H1 (cell line): ENCODE measurements at regions not wholly inside any gene's neighbourhood (a gene's known extent, or its start where the extent isn't known, plus 50 kb on each side); places are given as distances from the start of the nearest gene placed in this dataset.

Experiments
- CTCF ChIA-PET: fragments of 300-600 bp; sonication (Branson Sonifier 250); formaldehyde crosslinking; loops from one replicate; lab custom pipeline; 2021; ENCODE audit not compliant: partially characterized antibody; lab: Charles Lee
- POLR2A ChIA-PET: fragments of 300-600 bp; sonication (Branson Sonifier 250); formaldehyde crosslinking; loops from one replicate; lab custom pipeline; 2021; ENCODE audit warnings: inconsistent platforms; ENCODE audit not compliant: partially characterized antibody; lab: Charles Lee
- DNase-seq, 2 experiments: peaks; one replicate each; pipeline versions ENCODE4 v3.0.0 to v3.0.0-alpha.2; 2010 to 2022; ENCODE audit warnings: low spot score in 2 of 2, low read depth in 1 of 2, mixed read lengths in 1 of 2
- FAIRE-seq: peaks from 2 replicates; lab custom pipeline; 2011; peaks lifted over from hg19 to GRCh38; lab: Jason Lieb, UNC
- H2AFZ ChIP-seq: 2 replicates; pipeline ENCODE4 v1.8.1; 2012; ENCODE audit warnings: low read length, inconsistent platforms
- H2AK5ac ChIP-seq: 2 replicates; pipeline ENCODE4 v1.6.1; 2013; ENCODE audit warnings: low read depth, low read length
- H2BK120ac ChIP-seq: replicated peaks from 2 replicates; pipeline ENCODE3; 2013; ENCODE audit warnings: low read depth, low read length, inconsistent platforms
- H2BK12ac ChIP-seq: 2 replicates; pipeline ENCODE4 v1.6.1; 2013; ENCODE audit warnings: low read depth, low read length
- H2BK15ac ChIP-seq: 2 replicates; pipeline ENCODE4 v1.6.1; 2013; ENCODE audit warnings: low read length
- H2BK20ac ChIP-seq: 2 replicates; pipeline ENCODE4 v1.6.1; 2013; ENCODE audit warnings: low read length
- H2BK5ac ChIP-seq: 2 replicates; pipeline ENCODE4 v1.6.1; 2013; ENCODE audit warnings: low read depth, low read length
- H3K14ac ChIP-seq: 2 replicates; pipeline ENCODE4 v1.6.1; 2013; ENCODE audit warnings: inconsistent platforms; ENCODE audit not compliant: insufficient read length
- H3K18ac ChIP-seq: 2 replicates; pipeline ENCODE4 v1.6.1; 2013; ENCODE audit warnings: low read length; ENCODE audit errors: extremely low read depth
- H3K23ac ChIP-seq: 2 replicates; pipeline ENCODE4 v1.6.1; 2013; ENCODE audit warnings: inconsistent platforms; ENCODE audit not compliant: insufficient read length
- H3K23me2 ChIP-seq: 2 replicates; pipeline ENCODE4 v1.6.1; 2013; ENCODE audit warnings: low read depth, low read length
- H3K27ac ChIP-seq: 2 replicates; pipeline ENCODE4 v1.6.1; 2011; ENCODE audit warnings: low read depth, low read length, inconsistent platforms
- H3K27me3 ChIP-seq, 4 experiments: replicated peaks in 1 of 4; 1 replicate in 1 of 4; 2 replicates in 3 of 4; pipeline versions ENCODE4 v1.6.1 to v1.8.1; 2011 to 2013; ENCODE audit warnings: low read length in 3 of 4, mild to moderate bottlenecking in 3 of 4, inconsistent platforms in 2 of 4, mixed read lengths in 2 of 4, moderate library complexity in 1 of 4; ENCODE audit not compliant: control insufficient read depth in 3 of 4, insufficient read depth in 3 of 4; ENCODE audit errors: extremely low read depth in 1 of 4
- H3K36me3 ChIP-seq, 4 experiments: 2 replicates each; pipeline versions ENCODE4 v1.6.1 to v1.8.1; 2011 to 2013; ENCODE audit warnings: mild to moderate bottlenecking in 4 of 4, low read length in 3 of 4, moderate library complexity in 2 of 4, control low read depth in 1 of 4, inconsistent platforms in 1 of 4; ENCODE audit not compliant: insufficient read depth in 4 of 4, control insufficient read depth in 2 of 4
- H3K4ac ChIP-seq: replicated peaks from 2 replicates; pipeline ENCODE3; 2013; ENCODE audit warnings: low read length, low read depth, mixed read lengths, inconsistent platforms; ENCODE audit not compliant: insufficient read length
- H3K4me1 ChIP-seq, 4 experiments: replicated peaks in 1 of 4; 1 replicate in 1 of 4; 2 replicates in 3 of 4; pipeline versions ENCODE4 v1.6.1 to v1.8.1; 2011 to 2013; ENCODE audit warnings: low read length in 3 of 4, inconsistent platforms in 2 of 4, mixed read lengths in 1 of 4; ENCODE audit not compliant: insufficient read depth in 4 of 4, control insufficient read depth in 3 of 4
- H3K4me2 ChIP-seq, 2 experiments: 2 replicates each; pipeline versions ENCODE4 v1.6.1 to v1.8.1; 2011 to 2013; ENCODE audit warnings: low read depth in 2 of 2, low read length in 2 of 2, control low read depth in 1 of 2, inconsistent platforms in 1 of 2, mild to moderate bottlenecking in 1 of 2; ENCODE audit not compliant: insufficient read depth in 1 of 2
- H3K4me3 ChIP-seq, 4 experiments: fragments of 200-600, 300-600 bp in 1 of 4; sonication (generic), shearing (Covaris generic), sonication (Bioruptor Twin) in 1 of 4; 2 replicates each; pipeline versions ENCODE4 v1.5.1 to v1.8.1; 2011 to 2016; ENCODE audit warnings: low read length in 4 of 4, low read depth in 3 of 4, control low read depth in 2 of 4, inconsistent platforms in 2 of 4, mild to moderate bottlenecking in 2 of 4, mixed read lengths in 1 of 4, moderate library complexity in 1 of 4; ENCODE audit not compliant: insufficient read depth in 2 of 4; ENCODE audit errors: extremely low read depth in 1 of 4
- H3K56ac ChIP-seq: replicated peaks from 2 replicates; pipeline ENCODE3; 2013; ENCODE audit warnings: low read depth, mild to moderate bottlenecking, mixed read lengths, low read length, inconsistent platforms; ENCODE audit not compliant: insufficient read length
- H3K79me1 ChIP-seq: 2 replicates; pipeline ENCODE4 v1.6.1; 2013; ENCODE audit warnings: low read depth, low read length, control low read depth
- H3K79me2 ChIP-seq, 2 experiments: 2 replicates each; pipeline versions ENCODE4 v1.6.1 to v1.8.1; 2012 to 2013; ENCODE audit warnings: low read length in 2 of 2, mild to moderate bottlenecking in 2 of 2, inconsistent platforms in 1 of 2; ENCODE audit not compliant: insufficient read depth in 2 of 2, control insufficient read depth in 1 of 2
- H3K9ac ChIP-seq, 4 experiments: replicated peaks in 1 of 4; 1 replicate in 1 of 4; 2 replicates in 3 of 4; pipeline versions ENCODE4 v1.6.1 to v1.8.1; 2011 to 2013; ENCODE audit warnings: low read depth in 3 of 4, low read length in 3 of 4, control low read depth in 2 of 4, mild to moderate bottlenecking in 2 of 4, moderate library complexity in 2 of 4, inconsistent platforms in 1 of 4; ENCODE audit errors: extremely low read depth in 1 of 4
- H3K9me3 ChIP-seq, 2 experiments: 2 replicates each; pipeline versions ENCODE4 v1.6.1 to v1.8.1; 2012 to 2013; ENCODE audit warnings: mild to moderate bottlenecking in 2 of 2, moderate library complexity in 2 of 2, control low read depth in 1 of 2, inconsistent platforms in 1 of 2, low read depth in 1 of 2, low read length in 1 of 2, mixed read lengths in 1 of 2; ENCODE audit not compliant: insufficient read depth in 2 of 2
- H4K20me1 ChIP-seq, 2 experiments: replicated peaks in 1 of 2; 2 replicates each; pipeline versions ENCODE3 to v1.8.1; 2011 to 2013; ENCODE audit warnings: inconsistent platforms in 2 of 2, low read length in 2 of 2, mild to moderate bottlenecking in 1 of 2; ENCODE audit not compliant: insufficient read depth in 2 of 2, control insufficient read depth in 1 of 2
- H4K5ac ChIP-seq: 2 replicates; pipeline ENCODE4 v1.6.1; 2013; ENCODE audit warnings: low read length, low read depth, mixed read lengths, inconsistent platforms; ENCODE audit not compliant: insufficient read length
- H4K8ac ChIP-seq: 2 replicates; pipeline ENCODE4 v1.8.0; 2013; ENCODE audit warnings: mild to moderate bottlenecking, moderate library complexity, low read length, inconsistent platforms; ENCODE audit not compliant: insufficient read depth; ENCODE audit errors: extremely low read depth
- H4K91ac ChIP-seq: replicated peaks from 2 replicates; pipeline ENCODE3; 2013; ENCODE audit warnings: low read length, mixed read lengths, inconsistent platforms; ENCODE audit not compliant: insufficient read length
- ASH2L ChIP-seq: fragments of 200-600, 300-600 bp; sonication (generic); IDR thresholded peaks from one replicate; pipeline ENCODE4 v1.7.1; 2017; ENCODE audit warnings: low read length
- CHD1 ChIP-seq: IDR thresholded peaks from 2 replicates; pipeline ENCODE4 v1.6.1; 2012; ENCODE audit warnings: low read depth, low read length, improper control_type of control experiment
- CHD2 ChIP-seq: IDR thresholded peaks from 2 replicates; pipeline ENCODE4 v1.6.1; 2012; ENCODE audit warnings: low read length, improper control_type of control experiment
- EP300 ChIP-seq, 2 experiments: IDR thresholded peaks; 1 replicate in 1 of 2; 2 replicates in 1 of 2; pipeline ENCODE4 v1.6.1; 2011 to 2012; ENCODE audit warnings: low read depth in 2 of 2, low read length in 2 of 2, mild to moderate bottlenecking in 2 of 2, borderline replicate concordance in 1 of 2, inconsistent platforms in 1 of 2, moderate library complexity in 1 of 2
- GTF2F1 ChIP-seq: IDR thresholded peaks from 2 replicates; pipeline ENCODE4 v1.6.1; 2012; ENCODE audit warnings: low read depth, low read length, improper control_type of control experiment, borderline replicate concordance
- HDAC2 ChIP-seq, 2 experiments: fragments of 300-600 bp in 1 of 2; sonication (generic) in 1 of 2; IDR thresholded peaks; 2 replicates each; pipeline ENCODE4 v1.6.1; 2011 to 2012; ENCODE audit warnings: low read depth in 2 of 2, low read length in 2 of 2, mild to moderate bottlenecking in 2 of 2, moderate library complexity in 2 of 2, borderline replicate concordance in 1 of 2, inconsistent platforms in 1 of 2
- JUN ChIP-seq: IDR thresholded peaks from 2 replicates; pipeline ENCODE4 v1.6.1; 2011; ENCODE audit warnings: low read depth, mild to moderate bottlenecking, improper control_type of control experiment, low read length
- POLR2AphosphoS5 ChIP-seq: IDR thresholded peaks from 2 replicates; pipeline ENCODE4 v1.6.1; 2011; ENCODE audit warnings: low read depth, low read length
- RBBP5 ChIP-seq: IDR thresholded peaks from 2 replicates; pipeline ENCODE4 v1.7.1; 2012; ENCODE audit warnings: low read depth, mild to moderate bottlenecking, inconsistent platforms, low read length, moderate library complexity, borderline replicate concordance
- SAP30 ChIP-seq: fragments of 300-600 bp; sonication (generic); IDR thresholded peaks from 2 replicates; pipeline ENCODE4 v1.7.1; 2012; ENCODE audit warnings: low read length, moderate library complexity, mild to moderate bottlenecking, inconsistent platforms; ENCODE audit not compliant: insufficient read depth, insufficient replicate concordance
- WGBS, 2 experiments: shearing (Covaris generic) in 1 of 2; methylation state at CpG; one replicate each; pipeline versions ENCODE4 v1.1.6 to v1.1.7; 2013 to 2015; ENCODE audit warnings: low lambda C conversion rate in 2 of 2, mixed read lengths in 2 of 2, inconsistent platforms in 1 of 2, low coverage in 1 of 2, missing lambda C conversion rate in 1 of 2; ENCODE audit not compliant: insufficient replicate concordance in 2 of 2, insufficient coverage in 1 of 2, insufficient read length in 1 of 2; ENCODE audit errors: extremely low coverage in 1 of 2, missing lambda C conversion rate in 1 of 2; 5-methylcytosine and 5-hydroxymethylcytosine counted together

- H4K91ac ChIP-seq: no peak overlapping the region
- H3K18ac ChIP-seq: no peak overlapping the region
- H2BK15ac ChIP-seq: no peak overlapping the region
- 94% methylated on average over 2 of the region's 2 CpGs; no CpG with 5 or more reads in 1 of the 2 experiments for WGBS, 2 experiments
- no peak overlapping the region for H3K23ac ChIP-seq
- no peaks in the 10 kb centered on the region for H3K36me3 ChIP-seq
- no peak overlapping the region for H3K56ac ChIP-seq
- no peaks in the 10 kb centered on the region for H4K20me1 ChIP-seq
- no peaks in the 10 kb centered on the region for H3K23me2 ChIP-seq
- no peak for TF ChIP-seq ASH2L
- TF ChIP-seq GTF2F1: no peak
- TF ChIP-seq CHD1: no peak
- no peak for TF ChIP-seq CHD2
- no peak for TF ChIP-seq POLR2AphosphoS5
- TF ChIP-seq SAP30: no peak
- no peak for TF ChIP-seq RBBP5
- no peak for TF ChIP-seq EP300 (IDR thresholded peaks at IDR 0.05; ENCODE audit: borderline replicate concordance in 1 of 2, low read depth in 2 of 2, low read length in 2 of 2)
- TF ChIP-seq JUN: no peak
- TF ChIP-seq HDAC2 (IDR thresholded peaks at IDR 0.05; ENCODE audit: borderline replicate concordance in 1 of 2, low read depth in 2 of 2, low read length in 2 of 2): no peak
- peaks cover 66 to 83% of the 10 kb centered on the region in 2 experiments for H3K9me3 ChIP-seq
- H2AFZ ChIP-seq: no peak overlapping the region
- H3K4me3 ChIP-seq: no peak overlapping the region
- no peak overlapping the region for H3K9ac ChIP-seq
- no peak overlapping the region for H2BK120ac ChIP-seq
- H3K79me1 ChIP-seq: no peaks in the 10 kb centered on the region
- no peaks in the 10 kb centered on the region for H3K79me2 ChIP-seq
- no peak overlapping the region for H4K8ac ChIP-seq
- DNase-seq (no peak), FAIRE-seq (no peak)
- H3K27me3 ChIP-seq: no peaks in the 10 kb centered on the region
- CTCF ChIA-PET: no interaction called here
- H4K5ac ChIP-seq: no peak overlapping the region
- no peak overlapping the region for H3K27ac ChIP-seq
- H3K4me2 ChIP-seq: no peak overlapping the region
- no peak overlapping the region for H2AK5ac ChIP-seq
- POLR2A ChIA-PET: no interaction called here
- no peak overlapping the region for H3K14ac ChIP-seq
- H2BK12ac ChIP-seq: no peak overlapping the region
- H3K4ac ChIP-seq: no peak overlapping the region
- H2BK5ac ChIP-seq: no peak overlapping the region
- no peaks in the 10 kb centered on the region for H3K4me1 ChIP-seq
- no peak overlapping the region for H2BK20ac ChIP-seq
Observed at GRCh38 chr9:1599961-1600360, 415.2 kb upstream of the SMARCA2 start.
